Neutrophil (primary cell): ENCODE measurements at regions not wholly inside any gene's neighbourhood (a gene's known extent, or its start where the extent isn't known, plus 50 kb on each side); places are given as distances from the start of the nearest gene placed in this dataset.
A peak's percentile ranks its signal among the peaks of the same experiment; 100 is the strongest.
"Not testable (repeated sequence)": the region's sequence is repeated elsewhere in the genome, so short reads cannot be mapped to it uniquely, and the experiment has no call there.

Experiments used
- H3K27ac ChIP-seq: fragments of 200-600 bp; sonication (generic); 2 replicates; pipeline ENCODE4 v1.5.1; 2016; ENCODE audit warnings: mild to moderate bottlenecking, moderate library complexity
- H3K27me3 ChIP-seq: fragments of 200-600 bp; sonication (generic); 2 replicates; pipeline ENCODE4 v1.6.0; 2016; ENCODE audit warnings: mild to moderate bottlenecking
- H3K36me3 ChIP-seq: fragments of 200-600 bp; sonication (generic); 2 replicates; pipeline ENCODE4 v1.5.1; 2017
- H3K4me1 ChIP-seq, 2 experiments: fragments of 200-600 bp in 1 of 2; sonication (generic) in 1 of 2; 1 replicate in 1 of 2; 2 replicates in 1 of 2; pipeline versions ENCODE4 v1.5.1 to v1.6.1; 2013 to 2016; ENCODE audit warnings: low read depth in 1 of 2, low read length in 1 of 2, mild to moderate bottlenecking in 1 of 2, moderate library complexity in 1 of 2; ENCODE audit not compliant: control insufficient read depth in 1 of 2, insufficient read depth in 1 of 2
- H3K4me3 ChIP-seq, 2 experiments: fragments of 200-600 bp in 1 of 2; sonication (generic) in 1 of 2; 1 replicate in 1 of 2; 2 replicates in 1 of 2; pipeline ENCODE4 v1.5.1; 2013 to 2016; ENCODE audit warnings: low read depth in 1 of 2, low read length in 1 of 2, mild to moderate bottlenecking in 1 of 2, moderate library complexity in 1 of 2
- H3K9me3 ChIP-seq: fragments of 200-600 bp; sonication (generic); 2 replicates; pipeline ENCODE4 v1.5.1; 2016
- CTCF ChIP-seq: fragments of 200-600 bp; sonication (generic); IDR thresholded peaks from 2 replicates; pipeline ENCODE4 v1.5.1; 2016; ENCODE audit warnings: antibody characterized with exemption

GRCh38 chr3:75395580-75396315 is 268.4 kb upstream of the FRG2C start:
- Histone ChIP-seq H3K9me3 (no peaks in the 10 kb centered on the region), H3K36me3 (no peaks in the 10 kb centered on the region), H3K27ac (no peak overlapping the region), H3K4me3 (no peak overlapping the region), H3K27me3 (peaks cover 20% of the 10 kb centered on the region), H3K4me1 (no peaks in the 10 kb centered on the region)
- TF ChIP-seq CTCF = no peak

GRCh38 chr3:75396316-75396802 is 267.8 kb upstream of the FRG2C start:
- H3K27me3 ChIP-seq = peaks cover 20% of the 10 kb centered on the region
- H3K36me3 ChIP-seq = no peaks in the 10 kb centered on the region
- TF ChIP-seq CTCF = no peak
- no peak overlapping the region for H3K27ac ChIP-seq
- H3K4me3 ChIP-seq = no peak overlapping the region
- H3K9me3 ChIP-seq = no peaks in the 10 kb centered on the region
- H3K4me1 ChIP-seq = no peaks in the 10 kb centered on the region

- peaks cover 20% of the 10 kb centered on the region for H3K27me3 ChIP-seq
- H3K4me3 ChIP-seq, H3K36me3 ChIP-seq, H3K27ac ChIP-seq, H3K4me1 ChIP-seq, H3K9me3 ChIP-seq: not testable (repeated sequence)
Observed at GRCh38 chr3:75397486-75397885, 266.6 kb upstream of the FRG2C start.

- peak; percentile 72 for TF ChIP-seq CTCF
- H3K4me3 ChIP-seq, H3K27me3 ChIP-seq, H3K4me1 ChIP-seq, H3K36me3 ChIP-seq, H3K9me3 ChIP-seq, H3K27ac ChIP-seq: not testable (repeated sequence)
Observed at GRCh38 chr3:75422101-75422945, 241.8 kb upstream of the FRG2C start.

GRCh38 chr3:75425379-75425778 is 238.7 kb upstream of the FRG2C start:
- H3K9me3 ChIP-seq, H3K4me3 ChIP-seq, H3K27ac ChIP-seq, H3K27me3 ChIP-seq, H3K4me1 ChIP-seq, H3K36me3 ChIP-seq: not testable (repeated sequence)

GRCh38 chr3:75427486-75427885 is 236.6 kb upstream of the FRG2C start:
- not testable (repeated sequence) for H3K27me3 ChIP-seq, H3K27ac ChIP-seq, H3K4me1 ChIP-seq, H3K36me3 ChIP-seq, H3K9me3 ChIP-seq, H3K4me3 ChIP-seq

- not testable (repeated sequence) for H3K4me3 ChIP-seq, H3K36me3 ChIP-seq, H3K27me3 ChIP-seq, H3K27ac ChIP-seq, H3K9me3 ChIP-seq, H3K4me1 ChIP-seq
Observed at GRCh38 chr3:75427906-75428305, 236.2 kb upstream of the FRG2C start.
